Astrocyte (in vitro differentiated cells and primary cell): ENCODE measurements at regions not wholly inside any gene's neighbourhood (a gene's known extent, or its start where the extent isn't known, plus 50 kb on each side); places are given as distances from the start of the nearest gene placed in this dataset.

Source experiments
- EZH2 ChIP-seq: IDR thresholded peaks from 2 replicates; pipeline ENCODE4 v1.6.1; 2012; ENCODE audit warnings: mild to moderate bottlenecking, low read length, inconsistent platforms; ENCODE audit not compliant: insufficient read depth
- TF ChIP-seq, protein P1 (sequence below): IDR thresholded peaks from 2 replicates; pipeline ENCODE4 v1.5.1; 2011; ENCODE audit warnings: low read depth, mild to moderate bottlenecking, inconsistent platforms, low read length, moderate library complexity; ENCODE audit not compliant: insufficient read depth

DNA sequence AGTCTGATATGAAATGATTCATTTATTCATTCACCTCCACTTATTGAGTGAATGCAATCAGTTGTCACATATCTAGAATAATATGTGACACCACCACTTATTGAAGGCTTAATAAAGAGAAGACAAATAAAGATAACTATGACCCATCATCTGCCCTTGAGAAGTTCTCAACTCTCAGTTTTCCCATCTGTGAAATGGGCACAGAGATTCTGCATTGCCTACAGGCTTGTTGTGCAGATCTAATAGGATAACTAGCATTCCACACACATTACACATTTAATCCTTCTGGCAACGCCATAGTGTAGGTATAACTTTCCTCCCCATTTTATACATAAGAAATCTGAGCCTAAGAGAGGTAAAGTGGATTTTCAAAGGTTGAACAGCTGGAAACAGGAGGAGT is 84.2 kb upstream of the FICD start:
- TF ChIP-seq, protein P1, sequence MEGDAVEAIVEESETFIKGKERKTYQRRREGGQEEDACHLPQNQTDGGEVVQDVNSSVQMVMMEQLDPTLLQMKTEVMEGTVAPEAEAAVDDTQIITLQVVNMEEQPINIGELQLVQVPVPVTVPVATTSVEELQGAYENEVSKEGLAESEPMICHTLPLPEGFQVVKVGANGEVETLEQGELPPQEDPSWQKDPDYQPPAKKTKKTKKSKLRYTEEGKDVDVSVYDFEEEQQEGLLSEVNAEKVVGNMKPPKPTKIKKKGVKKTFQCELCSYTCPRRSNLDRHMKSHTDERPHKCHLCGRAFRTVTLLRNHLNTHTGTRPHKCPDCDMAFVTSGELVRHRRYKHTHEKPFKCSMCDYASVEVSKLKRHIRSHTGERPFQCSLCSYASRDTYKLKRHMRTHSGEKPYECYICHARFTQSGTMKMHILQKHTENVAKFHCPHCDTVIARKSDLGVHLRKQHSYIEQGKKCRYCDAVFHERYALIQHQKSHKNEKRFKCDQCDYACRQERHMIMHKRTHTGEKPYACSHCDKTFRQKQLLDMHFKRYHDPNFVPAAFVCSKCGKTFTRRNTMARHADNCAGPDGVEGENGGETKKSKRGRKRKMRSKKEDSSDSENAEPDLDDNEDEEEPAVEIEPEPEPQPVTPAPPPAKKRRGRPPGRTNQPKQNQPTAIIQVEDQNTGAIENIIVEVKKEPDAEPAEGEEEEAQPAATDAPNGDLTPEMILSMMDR = no peak
- no peak for TF ChIP-seq EZH2
